A673 (cell line): ENCODE measurements at regions not wholly inside any gene's neighbourhood (a gene's known extent, or its start where the extent isn't known, plus 50 kb on each side); places are given as distances from the start of the nearest gene placed in this dataset.

Experiments
- BruUV-seq: library from RNA; stranded (reverse); fragments of 400-500 nt; replicated peaks from 2 replicates; lab custom pipeline; 2021; lab: Mats Ljungman, UMichigan
- CTCF ChIA-PET: fragments of 300-600 bp; sonication (Branson Sonifier 250); formaldehyde crosslinking; loops from one replicate; lab custom pipeline; 2022; ENCODE audit warnings: antibody characterized with exemption; lab: Charles Lee
- POLR2A ChIA-PET: fragments of 300-600 bp; sonication (Branson Sonifier 250); formaldehyde crosslinking; loops from one replicate; lab custom pipeline; 2022; ENCODE audit warnings: antibody characterized with exemption; ENCODE audit not compliant: low non-redundant PET; lab: Charles Lee
- DNase-seq: peaks from one replicate; pipeline ENCODE4 v3.0.0-alpha.2; 2015; ENCODE audit warnings: low spot score
- H3K27ac ChIP-seq: fragments of 200-600 bp; sonication (generic); 2 replicates; pipeline ENCODE4 v1.5.1; 2016; ENCODE audit warnings: mixed run types, low read depth, mild to moderate bottlenecking, mixed read lengths, antibody characterized with exemption, low read length; ENCODE audit not compliant: poor library complexity, severe bottlenecking
- H3K27me3 ChIP-seq: fragments of 200-600 bp; sonication (generic); replicated peaks from 2 replicates; pipeline ENCODE4 v1.6.1; 2017; ENCODE audit warnings: mixed run types, low read depth, mild to moderate bottlenecking, mixed read lengths, antibody characterized with exemption, low read length; ENCODE audit not compliant: insufficient read depth, poor library complexity
- H3K36me3 ChIP-seq: fragments of 200-600 bp; sonication (generic); 2 replicates; pipeline ENCODE4 v1.6.1; 2016; ENCODE audit warnings: mixed run types, mild to moderate bottlenecking, mixed read lengths, antibody characterized with exemption, low read length; ENCODE audit not compliant: insufficient read depth, poor library complexity, severe bottlenecking
- H3K4me1 ChIP-seq: fragments of 200-600 bp; sonication (generic); 2 replicates; pipeline ENCODE4 v1.6.1; 2017; ENCODE audit warnings: mixed run types, mild to moderate bottlenecking, mixed read lengths, antibody characterized with exemption, low read length; ENCODE audit not compliant: insufficient read depth, poor library complexity, severe bottlenecking
- H3K4me3 ChIP-seq: fragments of 200-600 bp; sonication (generic); 2 replicates; pipeline ENCODE4 v1.5.1; 2016; ENCODE audit warnings: low read depth, mixed run types, mild to moderate bottlenecking, mixed read lengths, low read length; ENCODE audit not compliant: poor library complexity, severe bottlenecking
- H3K9me3 ChIP-seq: fragments of 200-600 bp; sonication (generic); 2 replicates; pipeline ENCODE4 v1.6.1; 2016; ENCODE audit warnings: mixed run types, low read depth, mild to moderate bottlenecking, mixed read lengths, antibody characterized with exemption, low read length; ENCODE audit not compliant: poor library complexity, severe bottlenecking
- EZH2 ChIP-seq: fragments of 200-600 bp; sonication (generic); IDR thresholded peaks from 2 replicates; pipeline ENCODE4 v1.6.1; 2017; ENCODE audit warnings: borderline replicate concordance, low read depth, mild to moderate bottlenecking, mixed read lengths, antibody characterized with exemption, low read length; ENCODE audit not compliant: poor library complexity, severe bottlenecking
- intact Hi-C: fragments of 100-400 bp; cut with micrococcal nuclease; formaldehyde crosslinking; loops from one replicate; pipeline ENCODE4 v1.10.0; 2022; ENCODE audit not compliant: unreplicated experiment
- TF ChIP-seq, protein P1 (sequence below): fragments of 300-800, 200-600 bp; sonication (generic); conservative IDR thresholded peaks from 2 replicates; pipeline ENCODE4 v1.5.1; 2017; ENCODE audit warnings: low read depth, mild to moderate bottlenecking, antibody characterized with exemption, low read length, moderate library complexity, mixed read lengths

DNA sequence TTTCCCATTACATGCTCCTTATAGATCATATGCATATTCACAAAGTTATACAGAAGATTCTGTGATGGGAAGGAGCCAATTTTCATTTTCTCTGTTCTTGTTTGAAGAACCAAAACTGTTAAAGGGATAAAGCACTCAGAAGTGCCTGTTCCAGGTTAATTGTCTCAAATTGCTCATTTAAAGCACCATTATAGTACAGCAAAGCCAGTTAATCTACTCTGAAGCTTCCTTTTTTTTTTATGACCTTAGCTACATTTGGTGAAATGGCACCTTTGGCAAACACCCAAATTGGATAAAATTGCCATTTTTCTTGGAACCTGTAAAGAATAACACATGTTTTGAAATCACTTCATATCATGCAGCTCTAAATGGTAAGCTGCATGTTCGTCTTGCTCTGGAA, 1092.3 kb downstream of the BCL11A start:
- TF ChIP-seq EZH2: no peak
- TF ChIP-seq, protein P1, sequence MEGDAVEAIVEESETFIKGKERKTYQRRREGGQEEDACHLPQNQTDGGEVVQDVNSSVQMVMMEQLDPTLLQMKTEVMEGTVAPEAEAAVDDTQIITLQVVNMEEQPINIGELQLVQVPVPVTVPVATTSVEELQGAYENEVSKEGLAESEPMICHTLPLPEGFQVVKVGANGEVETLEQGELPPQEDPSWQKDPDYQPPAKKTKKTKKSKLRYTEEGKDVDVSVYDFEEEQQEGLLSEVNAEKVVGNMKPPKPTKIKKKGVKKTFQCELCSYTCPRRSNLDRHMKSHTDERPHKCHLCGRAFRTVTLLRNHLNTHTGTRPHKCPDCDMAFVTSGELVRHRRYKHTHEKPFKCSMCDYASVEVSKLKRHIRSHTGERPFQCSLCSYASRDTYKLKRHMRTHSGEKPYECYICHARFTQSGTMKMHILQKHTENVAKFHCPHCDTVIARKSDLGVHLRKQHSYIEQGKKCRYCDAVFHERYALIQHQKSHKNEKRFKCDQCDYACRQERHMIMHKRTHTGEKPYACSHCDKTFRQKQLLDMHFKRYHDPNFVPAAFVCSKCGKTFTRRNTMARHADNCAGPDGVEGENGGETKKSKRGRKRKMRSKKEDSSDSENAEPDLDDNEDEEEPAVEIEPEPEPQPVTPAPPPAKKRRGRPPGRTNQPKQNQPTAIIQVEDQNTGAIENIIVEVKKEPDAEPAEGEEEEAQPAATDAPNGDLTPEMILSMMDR: no peak
- POLR2A ChIA-PET: no interaction called here
- no TSS peak for BruUV-seq
- Histone ChIP-seq H3K36me3 (no peaks in the 10 kb centered on the region), H3K27ac (no peak overlapping the region), H3K4me3 (no peak overlapping the region), H3K4me1 (no peaks in the 10 kb centered on the region), H3K9me3 (no peaks in the 10 kb centered on the region), H3K27me3 (no peaks in the 10 kb centered on the region)
- DNase-seq: no peak
- intact Hi-C loops: no loop called here
- CTCF ChIA-PET: no interaction called here

DNA sequence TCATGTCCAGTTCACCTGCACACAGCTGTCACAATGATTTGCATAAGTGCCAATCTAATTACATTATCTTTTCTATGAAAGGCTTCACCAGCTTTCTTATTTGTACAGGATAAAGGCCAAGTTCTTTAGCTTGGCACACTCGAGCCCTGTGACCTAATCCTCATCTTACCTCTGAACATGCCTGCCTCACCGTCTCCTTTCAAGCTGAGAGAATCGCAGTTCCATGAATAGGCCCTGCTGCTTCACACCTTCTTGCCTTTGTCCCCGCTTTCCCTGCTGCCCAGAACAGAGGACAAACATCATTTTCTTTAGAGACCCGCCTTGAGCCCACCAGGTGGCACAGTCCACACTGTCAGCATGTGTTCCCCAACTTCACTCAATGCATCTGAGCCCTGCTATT, 1094.7 kb downstream of the BCL11A start:
- H3K4me1 ChIP-seq: no peaks in the 10 kb centered on the region
- no peak for DNase-seq
- no peaks in the 10 kb centered on the region for H3K36me3 ChIP-seq
- ChIA-PET CTCF (no interaction called here), POLR2A (no interaction called here)
- intact Hi-C loops: no loop called here
- H3K27ac ChIP-seq: no peak overlapping the region
- no peak overlapping the region for H3K4me3 ChIP-seq
- H3K27me3 ChIP-seq: no peaks in the 10 kb centered on the region
- no TSS peak for BruUV-seq
- H3K9me3 ChIP-seq: no peaks in the 10 kb centered on the region
- no peak for TF ChIP-seq EZH2
- TF ChIP-seq, protein P1: no peak

DNA sequence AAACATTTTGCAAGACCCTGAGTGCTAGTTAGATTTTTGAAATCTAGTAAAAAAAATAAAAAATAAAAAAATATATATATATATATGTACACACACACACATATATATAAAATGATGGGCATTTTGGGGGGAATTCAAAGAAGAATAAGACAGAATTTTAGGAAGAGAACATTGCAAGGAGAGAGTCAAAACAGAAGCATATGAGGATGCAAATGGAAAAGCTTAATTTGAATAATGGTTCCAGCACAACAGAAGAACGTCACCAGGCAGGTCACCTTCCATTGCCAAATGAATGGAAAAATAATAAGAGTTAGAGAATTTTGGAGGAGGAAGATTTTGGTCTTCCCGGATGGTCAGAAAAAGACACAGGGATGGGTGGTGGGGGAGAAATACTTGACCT, 1097.2 kb downstream of the BCL11A start:
- CTCF ChIA-PET: no interaction called here
- POLR2A ChIA-PET: no interaction called here
- intact Hi-C loops: no loop called here
- TF ChIP-seq EZH2: no peak
- TF ChIP-seq, protein P1: no peak
- Histone ChIP-seq H3K27ac (no peak overlapping the region), H3K4me1 (no peaks in the 10 kb centered on the region), H3K4me3 (no peak overlapping the region), H3K27me3 (no peaks in the 10 kb centered on the region), H3K36me3 (no peaks in the 10 kb centered on the region), H3K9me3 (no peaks in the 10 kb centered on the region)
- no peak for DNase-seq
- no TSS peak for BruUV-seq
